Thyroid gland (tissue), 4 donors: ENCODE measurements at regions not wholly inside any gene's neighbourhood (a gene's known extent, or its start where the extent isn't known, plus 50 kb on each side); places are given as distances from the start of the nearest gene placed in this dataset.

ENCODE experiments used
- CTCF ChIP-seq, 6 experiments: fragments of 200-600 bp in 3 of 6; fragments of 450-650 bp in 3 of 6; sonication (generic) in 3 of 6; IDR thresholded peaks; one replicate each; pipeline ENCODE4 v1.5.1; 2016 to 2019; ENCODE audit warnings: antibody characterized with exemption in 6 of 6, mild to moderate bottlenecking in 2 of 6, inconsistent platforms in 1 of 6, moderate library complexity in 1 of 6
- POLR2A ChIP-seq, 2 donors: fragments of 450-650 bp; IDR thresholded peaks; one replicate each; pipeline ENCODE4 v1.6.1; 2017; ENCODE audit warnings: antibody characterized with exemption in 2 of 2, mild to moderate bottlenecking in 2 of 2, moderate library complexity in 1 of 2

- TF ChIP-seq CTCF (IDR thresholded peaks at IDR 0.05) = no peak
- no peak for TF ChIP-seq POLR2A (IDR thresholded peaks at IDR 0.05)
Measured at GRCh38 chr4:111562826-111563225, 582.4 kb upstream of the FAM241A start.
